ENCODE measurements at regions not wholly inside any gene's neighbourhood (a gene's known extent, or its start where the extent isn't known, plus 50 kb on each side); places are given as distances from the start of the nearest gene placed in this dataset.

DNA sequence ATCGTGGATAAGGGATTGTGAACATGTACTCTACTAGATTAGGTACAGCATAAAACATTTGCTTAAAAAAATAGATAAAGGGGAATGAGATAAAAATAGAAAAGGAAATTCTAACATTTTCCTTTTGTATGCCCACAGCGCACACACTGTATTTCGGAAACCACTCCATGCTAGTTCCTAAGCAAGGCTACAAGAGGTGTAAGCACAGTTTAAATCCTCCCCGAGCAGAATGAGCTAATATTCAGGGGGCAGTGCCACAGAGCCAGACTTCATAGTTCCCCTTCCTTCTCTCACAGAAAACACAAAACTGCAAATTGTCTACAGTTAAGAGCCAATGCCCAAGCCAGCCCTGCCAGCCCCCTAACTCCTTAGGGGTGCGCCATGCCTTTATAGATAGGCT, 159.4 kb downstream of the ZNF281 start:
- TF ChIP-seq, protein P1, sequence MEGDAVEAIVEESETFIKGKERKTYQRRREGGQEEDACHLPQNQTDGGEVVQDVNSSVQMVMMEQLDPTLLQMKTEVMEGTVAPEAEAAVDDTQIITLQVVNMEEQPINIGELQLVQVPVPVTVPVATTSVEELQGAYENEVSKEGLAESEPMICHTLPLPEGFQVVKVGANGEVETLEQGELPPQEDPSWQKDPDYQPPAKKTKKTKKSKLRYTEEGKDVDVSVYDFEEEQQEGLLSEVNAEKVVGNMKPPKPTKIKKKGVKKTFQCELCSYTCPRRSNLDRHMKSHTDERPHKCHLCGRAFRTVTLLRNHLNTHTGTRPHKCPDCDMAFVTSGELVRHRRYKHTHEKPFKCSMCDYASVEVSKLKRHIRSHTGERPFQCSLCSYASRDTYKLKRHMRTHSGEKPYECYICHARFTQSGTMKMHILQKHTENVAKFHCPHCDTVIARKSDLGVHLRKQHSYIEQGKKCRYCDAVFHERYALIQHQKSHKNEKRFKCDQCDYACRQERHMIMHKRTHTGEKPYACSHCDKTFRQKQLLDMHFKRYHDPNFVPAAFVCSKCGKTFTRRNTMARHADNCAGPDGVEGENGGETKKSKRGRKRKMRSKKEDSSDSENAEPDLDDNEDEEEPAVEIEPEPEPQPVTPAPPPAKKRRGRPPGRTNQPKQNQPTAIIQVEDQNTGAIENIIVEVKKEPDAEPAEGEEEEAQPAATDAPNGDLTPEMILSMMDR (IDR thresholded peaks at IDR 0.05) = no peak
- no peak for TF ChIP-seq EZH2 (IDR thresholded peaks at IDR 0.05; ENCODE audit: borderline replicate concordance, insufficient read depth, low read depth, low read length, poor library complexity, severe bottlenecking)
